ENCODE measurements at regions not wholly inside any gene's neighbourhood (a gene's known extent, or its start where the extent isn't known, plus 50 kb on each side); places are given as distances from the start of the nearest gene placed in this dataset.

- TF ChIP-seq, protein P1, sequence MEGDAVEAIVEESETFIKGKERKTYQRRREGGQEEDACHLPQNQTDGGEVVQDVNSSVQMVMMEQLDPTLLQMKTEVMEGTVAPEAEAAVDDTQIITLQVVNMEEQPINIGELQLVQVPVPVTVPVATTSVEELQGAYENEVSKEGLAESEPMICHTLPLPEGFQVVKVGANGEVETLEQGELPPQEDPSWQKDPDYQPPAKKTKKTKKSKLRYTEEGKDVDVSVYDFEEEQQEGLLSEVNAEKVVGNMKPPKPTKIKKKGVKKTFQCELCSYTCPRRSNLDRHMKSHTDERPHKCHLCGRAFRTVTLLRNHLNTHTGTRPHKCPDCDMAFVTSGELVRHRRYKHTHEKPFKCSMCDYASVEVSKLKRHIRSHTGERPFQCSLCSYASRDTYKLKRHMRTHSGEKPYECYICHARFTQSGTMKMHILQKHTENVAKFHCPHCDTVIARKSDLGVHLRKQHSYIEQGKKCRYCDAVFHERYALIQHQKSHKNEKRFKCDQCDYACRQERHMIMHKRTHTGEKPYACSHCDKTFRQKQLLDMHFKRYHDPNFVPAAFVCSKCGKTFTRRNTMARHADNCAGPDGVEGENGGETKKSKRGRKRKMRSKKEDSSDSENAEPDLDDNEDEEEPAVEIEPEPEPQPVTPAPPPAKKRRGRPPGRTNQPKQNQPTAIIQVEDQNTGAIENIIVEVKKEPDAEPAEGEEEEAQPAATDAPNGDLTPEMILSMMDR (IDR thresholded peaks at IDR 0.05): no peak
- TF ChIP-seq ZFX (IDR thresholded peaks at IDR 0.05; ENCODE audit: borderline replicate concordance): no peak
Observed at GRCh38 chr1:157380523-157380922, 171.8 kb downstream of the FCRL5 start.

Data from 22Rv1 (cell line).